IPS-18c (cell line): ENCODE measurements at regions not wholly inside any gene's neighbourhood (a gene's known extent, or its start where the extent isn't known, plus 50 kb on each side); places are given as distances from the start of the nearest gene placed in this dataset.

ENCODE experiments used
- H3K4me3 ChIP-seq: 2 replicates; pipeline ENCODE4 v1.7.0; 2013; ENCODE audit warnings: low read depth, mild to moderate bottlenecking, low read length, moderate library complexity; ENCODE audit not compliant: insufficient read depth
- H3K9me3 ChIP-seq: one replicate; pipeline ENCODE4 v1.6.1; 2013; ENCODE audit warnings: mild to moderate bottlenecking, low read length, moderate library complexity; ENCODE audit not compliant: control insufficient read depth, insufficient read depth

- Histone ChIP-seq H3K4me3 (no peak overlapping the region), H3K9me3 (no peaks in the 10 kb centered on the region)
These were observed 137.4 kb downstream of the ZNF326 start for GRCh38 chr1:90132306-90132705.

DNA sequence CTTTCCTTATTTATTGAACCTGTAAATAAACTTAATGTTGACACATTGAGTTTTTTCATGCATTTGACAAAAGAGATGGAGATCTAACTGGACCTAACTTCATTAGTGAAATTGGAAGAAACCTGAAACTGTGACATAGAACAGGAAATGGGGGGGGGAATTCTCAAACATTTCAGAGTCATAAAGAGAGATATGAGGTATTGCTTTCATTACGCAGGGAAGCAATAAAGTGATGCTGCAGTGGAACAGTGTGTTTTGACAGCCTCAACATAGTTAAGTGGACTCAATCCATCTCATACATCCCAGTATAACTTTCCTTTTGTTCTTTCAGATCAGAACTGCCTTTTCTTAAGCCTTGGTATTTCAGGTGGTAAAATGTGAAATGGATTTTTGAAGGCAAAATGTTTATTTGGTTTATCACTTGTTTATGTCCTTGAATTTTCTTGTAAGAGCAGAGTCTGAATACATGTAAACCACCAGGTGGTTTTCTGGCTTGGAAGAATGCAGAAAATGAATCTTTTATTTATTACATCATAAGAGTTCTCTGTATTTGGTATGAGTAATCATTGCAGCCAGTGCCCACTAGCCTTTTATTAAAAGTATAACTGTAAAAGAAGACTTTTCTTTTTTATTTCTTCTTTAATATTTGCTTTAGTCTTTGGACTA is 132.5 kb downstream of the ZNF326 start:
- H3K4me3 ChIP-seq = no peak overlapping the region
- H3K9me3 ChIP-seq = no peaks in the 10 kb centered on the region

- H3K9me3 ChIP-seq = no peaks in the 10 kb centered on the region
- no peak overlapping the region for H3K4me3 ChIP-seq
These were observed 131.9 kb downstream of the ZNF326 start for GRCh38 chr1:90126834-90127233.

GRCh38 chr1:90122654-90123340 is 127.9 kb downstream of the ZNF326 start:
- Histone ChIP-seq H3K4me3 (no peak overlapping the region), H3K9me3 (no peaks in the 10 kb centered on the region)

GRCh38 chr1:90114521-90115141 is 119.7 kb downstream of the ZNF326 start:
- H3K4me3 ChIP-seq = no peak overlapping the region
- no peaks in the 10 kb centered on the region for H3K9me3 ChIP-seq

DNA sequence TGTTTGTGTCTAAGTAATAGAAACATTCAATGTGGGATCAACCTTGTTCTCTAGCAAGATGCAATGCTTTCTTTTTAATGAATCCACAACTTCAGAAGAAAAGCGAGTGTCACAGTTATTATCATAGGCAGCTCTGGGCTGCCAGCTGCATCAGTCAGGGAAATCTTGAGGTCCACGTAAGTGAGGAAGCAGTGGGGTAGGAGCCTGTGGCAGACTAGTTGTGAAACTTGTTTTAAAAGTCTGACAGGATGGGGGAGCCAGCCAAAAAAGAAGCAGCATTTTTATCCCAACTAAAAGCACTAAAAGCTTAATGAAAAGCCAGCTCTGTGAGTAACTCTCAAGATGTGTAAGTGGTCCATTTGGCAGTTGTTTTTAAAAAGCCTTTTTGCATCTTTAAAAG is 113.1 kb downstream of the ZNF326 start:
- Histone ChIP-seq H3K4me3 (no peak overlapping the region), H3K9me3 (no peaks in the 10 kb centered on the region)

- no peak overlapping the region for H3K4me3 ChIP-seq
- no peaks in the 10 kb centered on the region for H3K9me3 ChIP-seq
These were observed 111.4 kb downstream of the ZNF326 start for GRCh38 chr1:90106311-90106710.

GRCh38 chr1:90104941-90105538 is 110.1 kb downstream of the ZNF326 start:
- Histone ChIP-seq H3K4me3 (no peak overlapping the region), H3K9me3 (no peaks in the 10 kb centered on the region)

- no peak overlapping the region for H3K4me3 ChIP-seq
- no peaks in the 10 kb centered on the region for H3K9me3 ChIP-seq
These were observed 105.7 kb downstream of the ZNF326 start for GRCh38 chr1:90100566-90100965.

- H3K4me3 ChIP-seq = no peak overlapping the region
- peaks cover 3% of the 10 kb centered on the region for H3K9me3 ChIP-seq
These were observed 97.5 kb downstream of the ZNF326 start for GRCh38 chr1:90092441-90092840.
